Colonic mucosa (tissue), 4 donors: ENCODE measurements at regions not wholly inside any gene's neighbourhood (a gene's known extent, or its start where the extent isn't known, plus 50 kb on each side); places are given as distances from the start of the nearest gene placed in this dataset.

ENCODE experiments used
- DNase-seq: peaks from one replicate; pipeline ENCODE4 v3.0.0-alpha.2; 2020
- H3K27ac ChIP-seq: fragments of 200-600 bp; one replicate; pipeline ENCODE4 v1.8.0; 2021
- H3K27me3 ChIP-seq: fragments of 200-600 bp; one replicate; pipeline ENCODE4 v1.8.0; 2021
- H3K36me3 ChIP-seq: fragments of 200-600 bp; one replicate; pipeline ENCODE4 v1.8.0; 2021
- H3K4me1 ChIP-seq: fragments of 200-600 bp; one replicate; pipeline ENCODE4 v1.8.0; 2021; ENCODE audit warnings: mild to moderate bottlenecking
- H3K4me3 ChIP-seq: fragments of 200-600 bp; one replicate; pipeline ENCODE4 v1.8.0; 2021
- H3K9ac ChIP-seq, 2 donors: one replicate each; pipeline ENCODE4 v1.7.0; 2013; ENCODE audit warnings: control low read depth in 2 of 2, low read depth in 2 of 2, low read length in 2 of 2
- H3K9me3 ChIP-seq: fragments of 200-600 bp; one replicate; pipeline ENCODE4 v1.8.0; 2021
- CTCF ChIP-seq: fragments of 200-600 bp; IDR thresholded peaks from one replicate; pipeline ENCODE4 v1.8.0; 2022; ENCODE audit warnings: antibody characterized with exemption, mild to moderate bottlenecking
- intact Hi-C: fragments of 100-400 bp; cut with DNase I; formaldehyde crosslinking; loops from one replicate; pipeline ENCODE4 v1.14.1; 2022
- donor health status: healthy.
- donor health status: DM: no; HTN: no; CAD: no.
- donor health status: DM: no; HTN: no; CAD: no.

- Histone ChIP-seq H3K4me3 (no peak overlapping the region), H3K27me3 (no peaks in the 10 kb centered on the region), H3K4me1 (no peaks in the 10 kb centered on the region), H3K9me3 (no peaks in the 10 kb centered on the region), H3K9ac (no peak overlapping the region), H3K27ac (no peak overlapping the region), H3K36me3 (no peaks in the 10 kb centered on the region)
- no peak for TF ChIP-seq CTCF
- intact Hi-C loops = no loop called here
- DNase-seq = no peak
Observed at GRCh38 chr2:71756280-71756906, 303.0 kb downstream of the DYSF start.

- intact Hi-C loops = no loop called here
- Histone ChIP-seq H3K4me3 (no peak overlapping the region), H3K4me1 (no peaks in the 10 kb centered on the region), H3K27ac (no peak overlapping the region), H3K9me3 (no peaks in the 10 kb centered on the region), H3K27me3 (no peaks in the 10 kb centered on the region), H3K36me3 (no peaks in the 10 kb centered on the region), H3K9ac (no peak overlapping the region)
- no peak for DNase-seq
- TF ChIP-seq CTCF = no peak
Observed at GRCh38 chr2:71751590-71751989, 298.2 kb downstream of the DYSF start.

DNA sequence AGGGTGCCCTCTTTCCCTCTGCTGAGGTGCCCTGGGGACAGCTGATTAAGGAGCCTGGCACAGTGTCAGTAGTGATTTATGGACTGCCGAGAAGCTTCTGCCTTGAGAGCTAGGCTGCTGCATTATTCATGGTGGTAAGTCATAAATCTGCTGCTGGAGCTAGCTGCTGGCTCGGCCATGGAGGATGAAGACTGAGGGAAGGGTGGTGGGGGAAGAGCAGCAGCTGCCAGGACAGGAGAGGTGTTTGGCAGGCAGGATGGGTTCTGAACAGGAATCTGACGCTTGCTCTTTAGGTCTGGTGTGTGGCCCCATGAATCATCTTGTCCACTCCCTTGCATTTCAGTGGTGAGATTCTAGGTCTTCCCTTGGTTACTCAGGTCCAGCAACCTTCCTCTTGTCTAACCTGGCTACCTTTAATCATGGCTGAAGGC lies 296.3 kb downstream of the DYSF start:
- no peaks in the 10 kb centered on the region for H3K4me1 ChIP-seq
- no peaks in the 10 kb centered on the region for H3K36me3 ChIP-seq
- intact Hi-C loops = no loop called here
- no peak overlapping the region for H3K4me3 ChIP-seq
- TF ChIP-seq CTCF = no peak
- no peaks in the 10 kb centered on the region for H3K9me3 ChIP-seq
- H3K27ac ChIP-seq = no peak overlapping the region
- DNase-seq = no peak
- H3K9ac ChIP-seq = no peak overlapping the region
- H3K27me3 ChIP-seq = no peaks in the 10 kb centered on the region

DNA sequence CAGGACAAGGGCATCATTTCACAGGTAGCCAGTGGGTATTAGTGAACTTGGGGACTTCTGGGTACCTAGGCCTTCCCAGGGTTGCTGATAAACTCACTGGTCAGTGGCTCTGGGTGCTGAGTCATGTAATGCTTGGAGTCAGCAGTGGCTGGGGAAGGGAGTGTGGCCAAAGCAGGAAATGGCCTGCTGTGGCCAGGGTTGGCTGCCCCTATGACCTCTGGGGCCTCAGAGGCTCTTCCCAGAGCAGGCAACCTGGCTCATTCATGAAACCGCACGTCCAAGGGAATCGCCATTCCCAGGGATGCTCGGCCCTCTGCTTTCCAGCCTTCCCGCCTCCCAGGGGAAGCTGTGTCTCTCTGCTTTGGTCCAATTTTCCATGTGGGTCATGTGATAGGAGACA lies 294.9 kb downstream of the DYSF start:
- Histone ChIP-seq H3K9me3 (no peaks in the 10 kb centered on the region), H3K27ac (no peak overlapping the region), H3K4me1 (no peaks in the 10 kb centered on the region), H3K27me3 (no peaks in the 10 kb centered on the region), H3K9ac (no peak overlapping the region), H3K4me3 (no peak overlapping the region), H3K36me3 (no peaks in the 10 kb centered on the region)
- DNase-seq = no peak
- TF ChIP-seq CTCF = no peak
- intact Hi-C loops = no loop called here

DNA sequence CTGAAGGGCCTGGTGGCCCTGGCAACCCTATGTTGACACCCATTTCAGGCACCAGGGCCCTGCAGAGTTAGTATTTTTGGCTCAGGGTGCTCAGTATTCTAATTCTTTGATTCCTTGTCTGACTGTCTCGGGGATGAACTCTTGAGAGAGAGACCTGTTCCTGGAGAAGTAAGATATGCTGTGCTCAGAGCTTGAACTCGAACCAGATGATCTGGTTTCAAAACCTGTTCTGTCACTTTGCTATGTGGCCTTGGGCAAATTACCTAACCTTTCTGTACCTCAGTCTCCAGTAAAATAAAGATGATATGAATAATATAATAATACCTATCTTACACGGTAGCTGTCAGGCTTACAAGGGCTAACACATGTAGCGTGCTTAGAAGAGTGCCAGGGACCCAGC lies 294.2 kb downstream of the DYSF start:
- Histone ChIP-seq H3K27ac (no peak overlapping the region), H3K4me3 (no peak overlapping the region), H3K36me3 (no peaks in the 10 kb centered on the region), H3K27me3 (no peaks in the 10 kb centered on the region), H3K9me3 (no peaks in the 10 kb centered on the region), H3K9ac (no peak overlapping the region), H3K4me1 (no peaks in the 10 kb centered on the region)
- no peak for DNase-seq
- intact Hi-C loops = no loop called here
- TF ChIP-seq CTCF = no peak
